Endothelial cell of umbilical vein (primary cell): ENCODE measurements at regions not wholly inside any gene's neighbourhood (a gene's known extent, or its start where the extent isn't known, plus 50 kb on each side); places are given as distances from the start of the nearest gene placed in this dataset.

Source experiments
- BruUV-seq: library from RNA; stranded (reverse); fragments of 400-500 nt; replicated peaks from 2 replicates; lab custom pipeline; 2021; lab: Mats Ljungman, UMichigan
- CTCF ChIA-PET: fragments of 300-600, 350-600 bp; sonication (Branson Sonifier 250); formaldehyde crosslinking; loops from one replicate; lab custom pipeline; 2021; ENCODE audit warnings: antibody characterized with exemption, inconsistent platforms; lab: Charles Lee
- POLR2A ChIA-PET: fragments of 300-600, 350-600 bp; sonication (Branson Sonifier 250); formaldehyde crosslinking; loops from one replicate; lab custom pipeline; 2021; ENCODE audit warnings: antibody characterized with exemption, inconsistent platforms; lab: Charles Lee
- DNase-seq: peaks from one replicate; pipeline ENCODE4 v3.0.0-alpha.2; 2011; ENCODE audit warnings: low read depth, low spot score
- FAIRE-seq: peaks from 2 replicates; lab custom pipeline; 2011; peaks lifted over from hg19 to GRCh38; lab: Jason Lieb, UNC
- H2AFZ ChIP-seq: 2 replicates; pipeline ENCODE4 v1.6.0; 2012; ENCODE audit warnings: low read depth, low read length, control low read depth, inconsistent platforms
- H3K27ac ChIP-seq: 2 replicates; pipeline ENCODE4 v1.5.1; 2011; ENCODE audit warnings: low read depth, mild to moderate bottlenecking, control low read depth, low read length, moderate library complexity; ENCODE audit not compliant: insufficient read depth
- H3K27me3 ChIP-seq, 2 experiments: 2 replicates each; pipeline versions ENCODE4 v1.6.0 to v1.6.1; 2011; ENCODE audit warnings: low read length in 2 of 2, mixed read lengths in 1 of 2; ENCODE audit not compliant: control insufficient read depth in 2 of 2, insufficient read depth in 2 of 2
- H3K36me3 ChIP-seq, 2 experiments: 2 replicates in 1 of 2; 3 replicates in 1 of 2; pipeline ENCODE4 v1.5.1; 2011; ENCODE audit warnings: low read length in 2 of 2, mild to moderate bottlenecking in 1 of 2, moderate library complexity in 1 of 2; ENCODE audit not compliant: control insufficient read depth in 2 of 2, insufficient read depth in 2 of 2; ENCODE audit errors: extremely low read depth in 1 of 2
- H3K4me1 ChIP-seq: 3 replicates; pipeline ENCODE4 v1.5.1; 2011; ENCODE audit warnings: mild to moderate bottlenecking, low read length; ENCODE audit not compliant: control insufficient read depth, insufficient read depth; ENCODE audit errors: extremely low read depth
- H3K4me2 ChIP-seq: 2 replicates; pipeline ENCODE4 v1.6.1; 2011; ENCODE audit warnings: low read length, control low read depth, mixed read lengths; ENCODE audit not compliant: insufficient read depth
- H3K4me3 ChIP-seq, 3 experiments: fragments of 200-600 bp in 1 of 3; sonication (generic), shearing (Covaris generic) in 1 of 3; replicated peaks in 1 of 3; 2 replicates each; pipeline ENCODE4 v1.5.1; 2011 to 2016; ENCODE audit warnings: control low read depth in 3 of 3, low read length in 3 of 3, mild to moderate bottlenecking in 2 of 3, inconsistent platforms in 1 of 3, low read depth in 1 of 3, moderate library complexity in 1 of 3; ENCODE audit not compliant: insufficient read depth in 1 of 3
- H3K79me2 ChIP-seq: 2 replicates; pipeline ENCODE4 v1.6.0; 2012; ENCODE audit warnings: low read length, inconsistent platforms; ENCODE audit not compliant: control insufficient read depth, insufficient read depth
- H3K9ac ChIP-seq: replicated peaks from 2 replicates; pipeline ENCODE3; 2011; ENCODE audit warnings: low read length, control low read depth; ENCODE audit not compliant: insufficient read depth; ENCODE audit errors: extremely low read depth
- H3K9me1 ChIP-seq: replicated peaks from 3 replicates; pipeline ENCODE4 v1.6.0; 2011; ENCODE audit warnings: mild to moderate bottlenecking, low read length; ENCODE audit not compliant: control insufficient read depth, insufficient read depth; ENCODE audit errors: extremely low read depth
- H3K9me3 ChIP-seq: replicated peaks from 2 replicates; pipeline ENCODE4 v1.5.1; 2012; ENCODE audit warnings: low read length, inconsistent platforms; ENCODE audit not compliant: control insufficient read depth, insufficient read depth
- H4K20me1 ChIP-seq: replicated peaks from 2 replicates; pipeline ENCODE3; 2011; ENCODE audit warnings: mild to moderate bottlenecking, low read length; ENCODE audit not compliant: control insufficient read depth, insufficient read depth; ENCODE audit errors: extremely low read depth
- EZH2 ChIP-seq: IDR thresholded peaks from 2 replicates; pipeline ENCODE4 v1.6.1; 2012; ENCODE audit warnings: borderline replicate concordance, low read depth, mild to moderate bottlenecking, moderate library complexity, low read length, inconsistent platforms; ENCODE audit not compliant: severe bottlenecking
- FOS ChIP-seq: IDR thresholded peaks from 2 replicates; pipeline ENCODE4 v1.6.1; 2011; ENCODE audit warnings: mild to moderate bottlenecking, low read length, moderate library complexity, borderline replicate concordance; ENCODE audit not compliant: insufficient read depth
- GATA2 ChIP-seq: IDR thresholded peaks from 2 replicates; pipeline ENCODE4 v1.7.0; 2011; ENCODE audit warnings: low read depth, mild to moderate bottlenecking, moderate library complexity, mixed read lengths, low read length; ENCODE audit not compliant: insufficient read length, insufficient read depth
- JUN ChIP-seq: IDR thresholded peaks from 2 replicates; pipeline ENCODE4 v1.6.1; 2011; ENCODE audit warnings: borderline replicate concordance, low read depth; ENCODE audit not compliant: insufficient read length, insufficient read depth
- MYC ChIP-seq: IDR thresholded peaks from one replicate; pipeline ENCODE4 v1.6.1; 2011; ENCODE audit warnings: mild to moderate bottlenecking, low read depth, low read length
- POLR2A ChIP-seq: IDR thresholded peaks from 2 replicates; pipeline ENCODE4 v1.6.1; 2012; ENCODE audit warnings: low read depth, mild to moderate bottlenecking, control low read depth, low read length
- POLR2AphosphoS5 ChIP-seq: IDR thresholded peaks from 2 replicates; pipeline ENCODE4 v1.6.1; 2012; ENCODE audit warnings: low read depth, mild to moderate bottlenecking, control low read depth, low read length, moderate library complexity; ENCODE audit not compliant: insufficient read depth
- dilution Hi-C: fragments of 300-500 bp; cut with MboI; formaldehyde crosslinking; loops from one replicate; pipeline ENCODE4 v1.15.0; 2019; ENCODE audit warnings: low sequenced_read_pairs; ENCODE audit not compliant: extremely low pct_ligation_motif_present
- intact Hi-C: fragments of 100-400 bp; cut with micrococcal nuclease; formaldehyde crosslinking; loops from one replicate; pipeline ENCODE4 v1.10.0; 2022
- TF ChIP-seq, protein P1 (sequence below): IDR thresholded peaks from 2 replicates; pipeline ENCODE4 v1.6.1; 2011; ENCODE audit not compliant: insufficient read depth, insufficient read length
- TF ChIP-seq, protein P2 (sequence below), 2 donors: IDR thresholded peaks; 1 replicate in 1 of 2; 2 replicates in 1 of 2; pipeline ENCODE4 v1.5.1; 2011; ENCODE audit warnings: low read length in 2 of 2, mild to moderate bottlenecking in 2 of 2, moderate library complexity in 2 of 2, control low read depth in 1 of 2, inconsistent platforms in 1 of 2, low read depth in 1 of 2; ENCODE audit not compliant: insufficient read depth in 1 of 2; ENCODE audit errors: extremely low read depth in 1 of 2

DNA sequence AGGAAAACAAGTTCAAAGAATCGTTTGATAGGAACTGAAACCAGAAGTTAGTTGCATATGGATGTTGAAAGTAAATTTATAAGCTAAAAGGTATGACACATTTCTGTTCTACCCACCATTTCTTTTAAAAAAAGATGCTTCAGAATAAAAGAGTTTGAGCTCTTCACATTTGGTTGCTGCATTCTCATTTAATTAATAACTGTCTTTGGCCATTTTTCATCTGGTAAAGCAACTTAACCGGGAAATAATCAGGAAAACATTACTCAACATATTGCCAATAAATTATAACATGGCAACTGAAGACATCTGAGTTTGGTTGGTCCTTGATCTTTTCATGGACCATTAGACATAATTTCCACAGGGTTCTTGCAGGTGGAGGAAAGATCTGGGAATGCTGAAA is 180.2 kb upstream of the TWIST2 start:
- dilution Hi-C loops: no loop called here
- no TSS peak for BruUV-seq
- no peak overlapping the region for H3K4me2 ChIP-seq

More for the DNA sequence above, 180.2 kb upstream of the TWIST2 start:
- no peaks in the 10 kb centered on the region for H4K20me1 ChIP-seq
- intact Hi-C loops: no loop called here
- H3K36me3 ChIP-seq: no peaks in the 10 kb centered on the region
- no peaks in the 10 kb centered on the region for H3K27me3 ChIP-seq
- H3K4me3 ChIP-seq: no peak overlapping the region
- no peak for FAIRE-seq
- TF ChIP-seq FOS (no peak), EZH2 (no peak), POLR2A (no peak), JUN (no peak), GATA2 (no peak), MYC (no peak), POLR2AphosphoS5 (no peak)
- TF ChIP-seq, protein P1, sequence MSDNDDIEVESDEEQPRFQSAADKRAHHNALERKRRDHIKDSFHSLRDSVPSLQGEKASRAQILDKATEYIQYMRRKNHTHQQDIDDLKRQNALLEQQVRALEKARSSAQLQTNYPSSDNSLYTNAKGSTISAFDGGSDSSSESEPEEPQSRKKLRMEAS: no peak
- TF ChIP-seq, protein P2, sequence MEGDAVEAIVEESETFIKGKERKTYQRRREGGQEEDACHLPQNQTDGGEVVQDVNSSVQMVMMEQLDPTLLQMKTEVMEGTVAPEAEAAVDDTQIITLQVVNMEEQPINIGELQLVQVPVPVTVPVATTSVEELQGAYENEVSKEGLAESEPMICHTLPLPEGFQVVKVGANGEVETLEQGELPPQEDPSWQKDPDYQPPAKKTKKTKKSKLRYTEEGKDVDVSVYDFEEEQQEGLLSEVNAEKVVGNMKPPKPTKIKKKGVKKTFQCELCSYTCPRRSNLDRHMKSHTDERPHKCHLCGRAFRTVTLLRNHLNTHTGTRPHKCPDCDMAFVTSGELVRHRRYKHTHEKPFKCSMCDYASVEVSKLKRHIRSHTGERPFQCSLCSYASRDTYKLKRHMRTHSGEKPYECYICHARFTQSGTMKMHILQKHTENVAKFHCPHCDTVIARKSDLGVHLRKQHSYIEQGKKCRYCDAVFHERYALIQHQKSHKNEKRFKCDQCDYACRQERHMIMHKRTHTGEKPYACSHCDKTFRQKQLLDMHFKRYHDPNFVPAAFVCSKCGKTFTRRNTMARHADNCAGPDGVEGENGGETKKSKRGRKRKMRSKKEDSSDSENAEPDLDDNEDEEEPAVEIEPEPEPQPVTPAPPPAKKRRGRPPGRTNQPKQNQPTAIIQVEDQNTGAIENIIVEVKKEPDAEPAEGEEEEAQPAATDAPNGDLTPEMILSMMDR (IDR thresholded peaks at IDR 0.05; ENCODE audit: extremely low read depth in 1 of 2, insufficient read depth in 1 of 2, low read depth in 1 of 2, low read length in 2 of 2): no peak
- no peaks in the 10 kb centered on the region for H3K4me1 ChIP-seq
- H3K79me2 ChIP-seq: no peaks in the 10 kb centered on the region
- H3K9me1 ChIP-seq: no peaks in the 10 kb centered on the region
- ChIA-PET POLR2A (no interaction called here), CTCF (no interaction called here)
- DNase-seq: no peak
- H3K9me3 ChIP-seq: no peaks in the 10 kb centered on the region
- no peak overlapping the region for H2AFZ ChIP-seq
- H3K27ac ChIP-seq: no peak overlapping the region
- H3K9ac ChIP-seq: no peak overlapping the region
